ENCODE measurements at regions not wholly inside any gene's neighbourhood (a gene's known extent, or its start where the extent isn't known, plus 50 kb on each side); places are given as distances from the start of the nearest gene placed in this dataset.
"Not testable (repeated sequence)": the region's sequence is repeated elsewhere in the genome, so short reads cannot be mapped to it uniquely, and the experiment has no call there.

GRCh38 chr4:65265526-65265925 is 404.8 kb downstream of the EPHA5 start:
- DNase-seq, result no peak

GRCh38 chr4:65259296-65259695 is 411.0 kb downstream of the EPHA5 start:
- DNase-seq, result no peak

- no peak for DNase-seq
These were observed 419.4 kb downstream of the EPHA5 start for GRCh38 chr4:65250916-65251315.

- no peak for DNase-seq
These were observed 421.2 kb downstream of the EPHA5 start for GRCh38 chr4:65249111-65249510.

GRCh38 chr4:65242156-65242846 is 428.0 kb downstream of the EPHA5 start:
- no peak for DNase-seq

- DNase-seq, result peak in 1 of 2 experiments; percentile 20
These were observed 428.9 kb downstream of the EPHA5 start for GRCh38 chr4:65241257-65241997.

- DNase-seq, result no peak
These were observed 436.2 kb downstream of the EPHA5 start for GRCh38 chr4:65234061-65234460.

GRCh38 chr4:65227628-65228027 is 442.7 kb downstream of the EPHA5 start:
- no peak for DNase-seq

GRCh38 chr4:65223601-65224000 is 446.7 kb downstream of the EPHA5 start:
- peak in 1 of 2 experiments; percentile 49 for DNase-seq

GRCh38 chr4:65223074-65223473 is 447.2 kb downstream of the EPHA5 start:
- not testable (repeated sequence) for DNase-seq

GRCh38 chr4:65217179-65217578 is 453.1 kb downstream of the EPHA5 start:
- DNase-seq, result no peak

- no peak for DNase-seq
These were observed 467.4 kb downstream of the EPHA5 start for GRCh38 chr4:65202853-65203236.

- no peak for DNase-seq
These were observed 468.0 kb downstream of the EPHA5 start for GRCh38 chr4:65202165-65202852.

- DNase-seq, result no peak
These were observed 474.6 kb downstream of the EPHA5 start for GRCh38 chr4:65195666-65196065.

- DNase-seq, result no peak
These were observed 475.3 kb downstream of the EPHA5 start for GRCh38 chr4:65195002-65195401.

GRCh38 chr4:65193985-65194384 is 476.3 kb downstream of the EPHA5 start:
- no peak for DNase-seq

- DNase-seq, result no peak
These were observed 479.5 kb downstream of the EPHA5 start for GRCh38 chr4:65190780-65191179.

- no peak for DNase-seq
These were observed 494.7 kb downstream of the EPHA5 start for GRCh38 chr4:65175585-65175984.

- no peak for DNase-seq
These were observed 499.3 kb downstream of the EPHA5 start for GRCh38 chr4:65170768-65171514.

- no peak for DNase-seq
These were observed 502.6 kb downstream of the EPHA5 start for GRCh38 chr4:65167719-65168118.

GRCh38 chr4:65152205-65152604 is 518.1 kb downstream of the EPHA5 start:
- no peak for DNase-seq

GRCh38 chr4:65139998-65140397 is 530.3 kb downstream of the EPHA5 start:
- no peak for DNase-seq

GRCh38 chr4:65126200-65126599 is 544.1 kb downstream of the EPHA5 start:
- no peak for DNase-seq
